MM.1S (cell line): ENCODE measurements at regions not wholly inside any gene's neighbourhood (a gene's known extent, or its start where the extent isn't known, plus 50 kb on each side); places are given as distances from the start of the nearest gene placed in this dataset.

Source experiments
- DNase-seq: peaks from one replicate; pipeline ENCODE4 v3.0.0-alpha.2; 2015
- H2AFZ ChIP-seq: fragments of 300-600 bp; sonication (generic); 2 replicates; pipeline ENCODE4 v1.6.0; 2016; ENCODE audit warnings: antibody characterized with exemption, low read length
- H3F3A ChIP-seq: fragments of 300-600 bp; sonication (generic); 2 replicates; pipeline ENCODE4 v1.6.1; 2016; ENCODE audit warnings: mild to moderate bottlenecking, antibody characterized with exemption, low read length, moderate library complexity, mixed read lengths; ENCODE audit not compliant: insufficient read depth
- H3K27ac ChIP-seq: fragments of 300-600 bp; sonication (generic); 2 replicates; pipeline ENCODE4 v1.5.1; 2016; ENCODE audit warnings: mild to moderate bottlenecking, low read length
- H3K27me3 ChIP-seq: fragments of 300-600 bp; sonication (generic); replicated peaks from 2 replicates; pipeline ENCODE4 v1.6.0; 2016; ENCODE audit warnings: low read length; ENCODE audit not compliant: insufficient read depth
- H3K36me3 ChIP-seq: fragments of 300-600 bp; sonication (generic); replicated peaks from 2 replicates; pipeline ENCODE4 v1.6.1; 2016; ENCODE audit warnings: mild to moderate bottlenecking, low read length, mixed read lengths; ENCODE audit not compliant: insufficient read depth
- H3K4me1 ChIP-seq: fragments of 300-600 bp; sonication (generic); 2 replicates; pipeline ENCODE4 v1.6.1; 2016; ENCODE audit warnings: low read length, mixed read lengths
- H3K4me2 ChIP-seq: fragments of 300-600 bp; sonication (generic); 2 replicates; pipeline ENCODE4 v1.6.0; 2016; ENCODE audit warnings: low read depth, low read length
- H3K4me3 ChIP-seq: fragments of 300-600 bp; sonication (generic); 2 replicates; pipeline ENCODE4 v1.5.1; 2016; ENCODE audit warnings: low read length, mixed read lengths
- H3K79me2 ChIP-seq: fragments of 300-600 bp; sonication (generic); 2 replicates; pipeline ENCODE4 v1.6.1; 2016; ENCODE audit warnings: mixed run types, low read length, mixed read lengths
- H3K9ac ChIP-seq: fragments of 300-600 bp; sonication (generic); 2 replicates; pipeline ENCODE4 v1.6.1; 2016; ENCODE audit warnings: low read length, mixed read lengths
- H3K9me2 ChIP-seq: fragments of 300-600 bp; sonication (generic); replicated peaks from 2 replicates; pipeline ENCODE4 v1.6.1; 2016; ENCODE audit warnings: mild to moderate bottlenecking, low read length, mixed read lengths; ENCODE audit not compliant: insufficient read depth
- H3K9me3 ChIP-seq: fragments of 300-600 bp; sonication (generic); replicated peaks from 2 replicates; pipeline ENCODE4 v1.6.1; 2016; ENCODE audit warnings: mild to moderate bottlenecking, low read length, mixed read lengths; ENCODE audit not compliant: insufficient read depth
- H4K20me1 ChIP-seq: fragments of 300-600 bp; sonication (generic); 2 replicates; pipeline ENCODE4 v1.6.1; 2016; ENCODE audit warnings: mild to moderate bottlenecking, low read length, moderate library complexity, mixed read lengths; ENCODE audit not compliant: insufficient read depth
- CTCF ChIP-seq: fragments of 300-600 bp; sonication (generic); IDR thresholded peaks from 2 replicates; pipeline ENCODE4 v1.5.1; 2016; ENCODE audit warnings: antibody characterized with exemption, low read length, mixed read lengths
- EZH2 ChIP-seq: fragments of 300-600 bp; sonication (generic); optimal IDR thresholded peaks from 2 replicates; pipeline ENCODE3; 2017; ENCODE audit warnings: low read depth, mild to moderate bottlenecking, antibody characterized with exemption, low read length, mixed read lengths
- EZH2phosphoT487 ChIP-seq: fragments of 300-600 bp; sonication (generic); IDR thresholded peaks from 2 replicates; pipeline ENCODE4 v1.6.1; 2018; ENCODE audit warnings: antibody characterized with exemption, low read length

- H3F3A ChIP-seq = no peaks in the 10 kb centered on the region
- no peaks in the 10 kb centered on the region for H4K20me1 ChIP-seq
- H2AFZ ChIP-seq = no peak overlapping the region
- no peak overlapping the region for H3K27ac ChIP-seq
- no peaks in the 10 kb centered on the region for H3K4me1 ChIP-seq
- H3K9ac ChIP-seq = no peak overlapping the region
- H3K79me2 ChIP-seq = no peaks in the 10 kb centered on the region
- H3K36me3 ChIP-seq = no peaks in the 10 kb centered on the region
- TF ChIP-seq EZH2phosphoT487 = no peak
- no peak for TF ChIP-seq CTCF
- no peak for TF ChIP-seq EZH2
- no peak for DNase-seq
- no peaks in the 10 kb centered on the region for H3K9me2 ChIP-seq
- H3K27me3 ChIP-seq = no peaks in the 10 kb centered on the region
- no peaks in the 10 kb centered on the region for H3K9me3 ChIP-seq
- H3K4me2 ChIP-seq = no peak overlapping the region
- H3K4me3 ChIP-seq = no peak overlapping the region
Measured at GRCh38 chr13:80180740-80181355, 160.1 kb downstream of the SPRY2 start.

- H3K27me3 ChIP-seq = no peaks in the 10 kb centered on the region
- no peaks in the 10 kb centered on the region for H3K9me3 ChIP-seq
- no peak overlapping the region for H3K4me2 ChIP-seq
- H3F3A ChIP-seq = no peaks in the 10 kb centered on the region
- no peaks in the 10 kb centered on the region for H3K79me2 ChIP-seq
- H3K27ac ChIP-seq = no peak overlapping the region
- no peaks in the 10 kb centered on the region for H4K20me1 ChIP-seq
- H3K36me3 ChIP-seq = no peaks in the 10 kb centered on the region
- TF ChIP-seq EZH2 (no peak), CTCF (no peak), EZH2phosphoT487 (no peak)
- DNase-seq = no peak
- no peaks in the 10 kb centered on the region for H3K4me1 ChIP-seq
- no peak overlapping the region for H3K4me3 ChIP-seq
- no peaks in the 10 kb centered on the region for H3K9me2 ChIP-seq
- H3K9ac ChIP-seq = no peak overlapping the region
- no peak overlapping the region for H2AFZ ChIP-seq
Measured at GRCh38 chr13:80177327-80177726, 163.6 kb downstream of the SPRY2 start.

- H3K9me2 ChIP-seq = no peaks in the 10 kb centered on the region
- TF ChIP-seq EZH2phosphoT487 = no peak
- no peak for TF ChIP-seq EZH2
- no peak for TF ChIP-seq CTCF
- no peaks in the 10 kb centered on the region for H3K9me3 ChIP-seq
- H3K36me3 ChIP-seq = no peaks in the 10 kb centered on the region
- H3K27me3 ChIP-seq = no peaks in the 10 kb centered on the region
- H3K27ac ChIP-seq = no peak overlapping the region
- H3K4me2 ChIP-seq = no peak overlapping the region
- H3K79me2 ChIP-seq = no peaks in the 10 kb centered on the region
- DNase-seq = no peak
- H4K20me1 ChIP-seq = no peaks in the 10 kb centered on the region
- H2AFZ ChIP-seq = no peak overlapping the region
- no peak overlapping the region for H3K4me3 ChIP-seq
- no peaks in the 10 kb centered on the region for H3K4me1 ChIP-seq
- no peak overlapping the region for H3K9ac ChIP-seq
- no peaks in the 10 kb centered on the region for H3F3A ChIP-seq
Measured at GRCh38 chr13:80173224-80173623, 167.7 kb downstream of the SPRY2 start.
